ENCODE measurements at regions not wholly inside any gene's neighbourhood (a gene's known extent, or its start where the extent isn't known, plus 50 kb on each side); places are given as distances from the start of the nearest gene placed in this dataset.

DNA sequence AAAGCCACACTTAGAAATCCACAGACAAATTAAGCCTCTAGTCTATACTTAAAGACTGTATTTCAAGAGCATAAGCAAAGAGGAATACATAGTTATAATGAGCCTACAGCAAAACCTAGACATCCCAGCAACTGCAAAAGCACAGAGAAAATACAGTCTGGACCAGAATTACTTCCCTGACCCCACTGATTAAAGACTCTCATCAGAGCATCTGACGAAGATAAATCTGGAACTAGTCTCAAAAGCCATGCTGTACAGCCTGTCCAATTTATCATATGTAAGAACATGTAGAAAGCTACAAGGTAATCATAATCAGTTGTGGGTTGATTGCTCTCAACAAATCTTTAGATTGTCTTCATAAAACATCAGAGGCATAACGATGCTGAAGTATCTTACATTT, 285.1 kb upstream of the CAND1 start:
- POLR2A ChIA-PET: no interaction called here

DNA sequence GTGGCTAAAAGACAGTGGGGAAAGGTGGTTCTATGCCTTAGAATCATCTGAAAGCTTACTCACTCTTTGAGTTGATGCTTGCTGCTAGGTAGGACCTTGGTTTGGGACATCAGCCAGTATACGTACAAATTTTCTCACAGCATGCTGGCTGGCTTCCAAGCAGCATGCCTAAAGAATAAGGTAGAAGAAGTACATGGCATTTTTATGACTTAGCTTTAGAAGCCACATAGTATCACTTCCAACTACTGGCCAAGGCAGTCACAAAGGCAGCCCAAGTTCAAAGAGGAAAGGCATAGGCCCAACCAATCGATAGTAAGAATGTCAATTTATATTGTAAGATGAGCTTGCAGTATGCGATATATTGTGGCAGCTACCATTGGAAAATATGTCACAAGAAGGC, 284.2 kb upstream of the CAND1 start:
- CTCF ChIA-PET: interaction anchor here (0.6 kb wide), 1 partner anchor 28 kb away, joined by 3 read pairs; no protein-coding TSS in a partner anchor
- H3K27ac ChIP-seq (ENCODE audit: extremely low read depth, low read depth, low read length): no peak overlapping the region
- H3K9me3 ChIP-seq (ENCODE audit: control insufficient read depth, insufficient read depth, low read depth, low read length): no peaks in the 10 kb centered on the region
- POLR2A ChIA-PET: interaction anchor here (1.0 to 1.1 kb wide), 2 partner anchors 284 to 816 kb away, joined by 3 to 4 read pairs; partner anchors contain the start of genes CAND1 and TMBIM4
- no peaks in the 10 kb centered on the region for H3K36me3 ChIP-seq (ENCODE audit: control insufficient read depth in 2 of 2, insufficient read depth in 1 of 2, low read length in 2 of 2)
- no peak overlapping the region for H3K4me3 ChIP-seq (ENCODE audit: low read depth, low read length)
- peaks cover 14% of the 10 kb centered on the region for H3K4me1 ChIP-seq (ENCODE audit: control insufficient read depth, insufficient read depth, low read length)
- TF ChIP-seq ZBTB17 (tag by site-specific recombination; IDR thresholded peaks at IDR 0.05) (peak; percentile 85), OSR2 (tag by site-specific recombination; IDR thresholded peaks at IDR 0.05) (peak; percentile 77), ZNF350 (tag by site-specific recombination; IDR thresholded peaks at IDR 0.05) (peak; percentile 71; the same call in 1 of the 2 replicates), ZNF843 (tag by site-specific recombination; IDR thresholded peaks at IDR 0.05) (peak; percentile 37; the same call in 1 of the 2 replicates), ZSCAN30 (tag by site-specific recombination; IDR thresholded peaks at IDR 0.05) (peak; percentile 13; the same call in 1 of the 2 replicates), ZNF600 (tag by site-specific recombination; IDR thresholded peaks at IDR 0.05) (peak; percentile 16; the same call in 1 of the 2 replicates), ZNF335 (tag by site-specific recombination; conservative IDR thresholded peaks at IDR 0.05) (peak; percentile 74), ZNF366 (tag by site-specific recombination; conservative IDR thresholded peaks at IDR 0.05) (peak; percentile 50; the same call in 1 of the 2 replicates), ZNF311 (tag by site-specific recombination; IDR thresholded peaks at IDR 0.05; ENCODE audit: borderline replicate concordance) (no peak)
- TF ChIP-seq, protein P1, sequence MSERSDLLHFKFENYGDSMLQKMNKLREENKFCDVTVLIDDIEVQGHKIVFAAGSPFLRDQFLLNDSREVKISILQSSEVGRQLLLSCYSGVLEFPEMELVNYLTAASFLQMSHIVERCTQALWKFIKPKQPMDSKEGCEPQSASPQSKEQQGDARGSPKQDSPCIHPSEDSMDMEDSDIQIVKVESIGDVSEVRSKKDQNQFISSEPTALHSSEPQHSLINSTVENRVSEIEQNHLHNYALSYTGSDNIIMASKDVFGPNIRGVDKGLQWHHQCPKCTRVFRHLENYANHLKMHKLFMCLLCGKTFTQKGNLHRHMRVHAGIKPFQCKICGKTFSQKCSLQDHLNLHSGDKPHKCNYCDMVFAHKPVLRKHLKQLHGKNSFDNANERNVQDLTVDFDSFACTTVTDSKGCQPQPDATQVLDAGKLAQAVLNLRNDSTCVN (tag by site-specific recombination; optimal IDR thresholded peaks at IDR 0.05): no peak
- TF ChIP-seq, protein P2, sequence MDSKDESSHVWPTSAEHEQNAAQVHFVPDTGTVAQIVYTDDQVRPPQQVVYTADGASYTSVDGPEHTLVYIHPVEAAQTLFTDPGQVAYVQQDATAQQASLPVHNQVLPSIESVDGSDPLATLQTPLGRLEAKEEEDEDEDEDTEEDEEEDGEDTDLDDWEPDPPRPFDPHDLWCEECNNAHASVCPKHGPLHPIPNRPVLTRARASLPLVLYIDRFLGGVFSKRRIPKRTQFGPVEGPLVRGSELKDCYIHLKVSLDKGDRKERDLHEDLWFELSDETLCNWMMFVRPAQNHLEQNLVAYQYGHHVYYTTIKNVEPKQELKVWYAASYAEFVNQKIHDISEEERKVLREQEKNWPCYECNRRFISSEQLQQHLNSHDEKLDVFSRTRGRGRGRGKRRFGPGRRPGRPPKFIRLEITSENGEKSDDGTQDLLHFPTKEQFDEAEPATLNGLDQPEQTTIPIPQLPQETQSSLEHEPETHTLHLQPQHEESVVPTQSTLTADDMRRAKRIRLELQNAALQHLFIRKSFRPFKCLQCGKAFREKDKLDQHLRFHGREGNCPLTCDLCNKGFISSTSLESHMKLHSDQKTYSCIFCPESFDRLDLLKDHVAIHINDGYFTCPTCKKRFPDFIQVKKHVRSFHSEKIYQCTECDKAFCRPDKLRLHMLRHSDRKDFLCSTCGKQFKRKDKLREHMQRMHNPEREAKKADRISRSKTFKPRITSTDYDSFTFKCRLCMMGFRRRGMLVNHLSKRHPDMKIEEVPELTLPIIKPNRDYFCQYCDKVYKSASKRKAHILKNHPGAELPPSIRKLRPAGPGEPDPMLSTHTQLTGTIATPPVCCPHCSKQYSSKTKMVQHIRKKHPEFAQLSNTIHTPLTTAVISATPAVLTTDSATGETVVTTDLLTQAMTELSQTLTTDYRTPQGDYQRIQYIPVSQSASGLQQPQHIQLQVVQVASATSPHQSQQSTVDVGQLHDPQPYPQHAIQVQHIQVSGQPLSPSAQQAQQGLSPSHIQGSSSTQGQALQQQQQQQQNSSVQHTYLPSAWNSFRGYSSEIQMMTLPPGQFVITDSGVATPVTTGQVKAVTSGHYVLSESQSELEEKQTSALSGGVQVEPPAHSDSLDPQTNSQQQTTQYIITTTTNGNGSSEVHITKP (tag by site-specific recombination; IDR thresholded peaks at IDR 0.05): peak; percentile 32; the same call in 1 of the 2 replicates
- TF ChIP-seq, protein P3, sequence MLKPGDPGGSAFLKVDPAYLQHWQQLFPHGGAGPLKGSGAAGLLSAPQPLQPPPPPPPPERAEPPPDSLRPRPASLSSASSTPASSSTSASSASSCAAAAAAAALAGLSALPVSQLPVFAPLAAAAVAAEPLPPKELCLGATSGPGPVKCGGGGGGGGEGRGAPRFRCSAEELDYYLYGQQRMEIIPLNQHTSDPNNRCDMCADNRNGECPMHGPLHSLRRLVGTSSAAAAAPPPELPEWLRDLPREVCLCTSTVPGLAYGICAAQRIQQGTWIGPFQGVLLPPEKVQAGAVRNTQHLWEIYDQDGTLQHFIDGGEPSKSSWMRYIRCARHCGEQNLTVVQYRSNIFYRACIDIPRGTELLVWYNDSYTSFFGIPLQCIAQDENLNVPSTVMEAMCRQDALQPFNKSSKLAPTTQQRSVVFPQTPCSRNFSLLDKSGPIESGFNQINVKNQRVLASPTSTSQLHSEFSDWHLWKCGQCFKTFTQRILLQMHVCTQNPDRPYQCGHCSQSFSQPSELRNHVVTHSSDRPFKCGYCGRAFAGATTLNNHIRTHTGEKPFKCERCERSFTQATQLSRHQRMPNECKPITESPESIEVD (tag by site-specific recombination; IDR thresholded peaks at IDR 0.05): peak; percentile 57
- TF ChIP-seq, protein P4, sequence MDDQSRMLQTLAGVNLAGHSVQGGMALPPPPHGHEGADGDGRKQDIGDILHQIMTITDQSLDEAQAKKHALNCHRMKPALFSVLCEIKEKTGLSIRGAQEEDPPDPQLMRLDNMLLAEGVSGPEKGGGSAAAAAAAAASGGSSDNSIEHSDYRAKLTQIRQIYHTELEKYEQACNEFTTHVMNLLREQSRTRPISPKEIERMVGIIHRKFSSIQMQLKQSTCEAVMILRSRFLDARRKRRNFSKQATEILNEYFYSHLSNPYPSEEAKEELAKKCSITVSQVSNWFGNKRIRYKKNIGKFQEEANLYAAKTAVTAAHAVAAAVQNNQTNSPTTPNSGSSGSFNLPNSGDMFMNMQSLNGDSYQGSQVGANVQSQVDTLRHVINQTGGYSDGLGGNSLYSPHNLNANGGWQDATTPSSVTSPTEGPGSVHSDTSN (CRISPR knock-in tag; IDR thresholded peaks at IDR 0.05): no peak
- TF ChIP-seq, protein P5, sequence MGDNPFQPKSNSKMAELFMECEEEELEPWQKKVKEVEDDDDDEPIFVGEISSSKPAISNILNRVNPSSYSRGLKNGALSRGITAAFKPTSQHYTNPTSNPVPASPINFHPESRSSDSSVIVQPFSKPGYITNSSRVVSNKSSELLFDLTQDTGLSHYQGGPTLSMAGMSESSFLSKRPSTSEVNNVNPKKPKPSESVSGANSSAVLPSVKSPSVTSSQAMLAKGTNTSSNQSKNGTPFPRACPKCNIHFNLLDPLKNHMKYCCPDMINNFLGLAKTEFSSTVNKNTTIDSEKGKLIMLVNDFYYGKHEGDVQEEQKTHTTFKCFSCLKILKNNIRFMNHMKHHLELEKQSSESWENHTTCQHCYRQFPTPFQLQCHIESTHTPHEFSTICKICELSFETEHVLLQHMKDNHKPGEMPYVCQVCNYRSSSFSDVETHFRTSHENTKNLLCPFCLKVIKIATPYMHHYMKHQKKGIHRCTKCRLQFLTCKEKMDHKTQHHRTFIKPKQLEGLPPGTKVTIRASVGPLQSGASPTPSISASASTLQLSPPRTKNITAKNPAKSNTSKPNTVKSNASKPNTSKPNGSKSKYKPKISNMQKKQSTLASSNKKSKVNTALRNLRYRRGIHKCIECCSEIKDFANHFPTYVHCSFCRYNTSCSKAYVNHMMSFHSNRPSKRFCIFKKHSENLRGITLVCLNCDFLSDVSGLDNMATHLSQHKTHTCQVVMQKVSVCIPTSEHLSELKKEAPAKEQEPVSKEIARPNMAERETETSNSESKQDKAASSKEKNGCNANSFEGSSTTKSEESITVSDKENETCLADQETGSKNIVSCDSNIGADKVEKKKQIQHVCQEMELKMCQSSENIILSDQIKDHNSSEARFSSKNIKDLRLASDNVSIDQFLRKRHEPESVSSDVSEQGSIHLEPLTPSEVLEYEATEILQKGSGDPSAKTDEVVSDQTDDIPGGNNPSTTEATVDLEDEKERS (tag by site-specific recombination; IDR thresholded peaks at IDR 0.05): no peak
- TF ChIP-seq, protein P6, sequence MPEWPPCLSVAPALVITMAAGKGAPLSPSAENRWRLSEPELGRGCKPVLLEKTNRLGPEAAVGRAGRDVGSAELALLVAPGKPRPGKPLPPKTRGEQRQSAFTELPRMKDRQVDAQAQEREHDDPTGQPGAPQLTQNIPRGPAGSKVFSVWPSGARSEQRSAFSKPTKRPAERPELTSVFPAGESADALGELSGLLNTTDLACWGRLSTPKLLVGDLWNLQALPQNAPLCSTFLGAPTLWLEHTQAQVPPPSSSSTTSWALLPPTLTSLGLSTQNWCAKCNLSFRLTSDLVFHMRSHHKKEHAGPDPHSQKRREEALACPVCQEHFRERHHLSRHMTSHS (tag by site-specific recombination; IDR thresholded peaks at IDR 0.05): no peak

More for the DNA sequence above, 285.1 kb upstream of the CAND1 start:
- Histone ChIP-seq H3K36me3 (ENCODE audit: control insufficient read depth in 2 of 2, insufficient read depth in 1 of 2, low read length in 2 of 2) (no peaks in the 10 kb centered on the region), H3K4me3 (ENCODE audit: low read depth, low read length) (no peak overlapping the region), H3K27ac (ENCODE audit: extremely low read depth, low read depth, low read length) (no peak overlapping the region), H3K9me3 (ENCODE audit: control insufficient read depth, insufficient read depth, low read depth, low read length) (no peaks in the 10 kb centered on the region), H3K4me1 (ENCODE audit: control insufficient read depth, insufficient read depth, low read length) (peaks cover 13% of the 10 kb centered on the region)
- CTCF ChIA-PET: no interaction called here
- no peak for TF ChIP-seq ZNF133 (tag by site-specific recombination; IDR thresholded peaks at IDR 0.05)
- TF ChIP-seq ZNF169 (tag by site-specific recombination; IDR thresholded peaks at IDR 0.05): no peak
- no peak for TF ChIP-seq ZNF596 (tag by site-specific recombination; IDR thresholded peaks at IDR 0.05)
- TF ChIP-seq ZNF423 (tag by site-specific recombination; IDR thresholded peaks at IDR 0.05): no peak
- no peak for TF ChIP-seq ZNF248 (tag by site-specific recombination; IDR thresholded peaks at IDR 0.05)
- no peak for TF ChIP-seq GFI1B (tag by site-specific recombination; IDR thresholded peaks at IDR 0.05)
- TF ChIP-seq KLF16 (tag by site-specific recombination; IDR thresholded peaks at IDR 0.05): no peak
- no peak for TF ChIP-seq ZNF19 (tag by site-specific recombination; IDR thresholded peaks at IDR 0.05; ENCODE audit: low read depth)
- no peak for TF ChIP-seq ZFHX2 (tag by site-specific recombination; conservative IDR thresholded peaks at IDR 0.05)
- TF ChIP-seq SETDB1 (IDR thresholded peaks at IDR 0.05; ENCODE audit: insufficient read length, low read length): no peak
- TF ChIP-seq, protein P7, sequence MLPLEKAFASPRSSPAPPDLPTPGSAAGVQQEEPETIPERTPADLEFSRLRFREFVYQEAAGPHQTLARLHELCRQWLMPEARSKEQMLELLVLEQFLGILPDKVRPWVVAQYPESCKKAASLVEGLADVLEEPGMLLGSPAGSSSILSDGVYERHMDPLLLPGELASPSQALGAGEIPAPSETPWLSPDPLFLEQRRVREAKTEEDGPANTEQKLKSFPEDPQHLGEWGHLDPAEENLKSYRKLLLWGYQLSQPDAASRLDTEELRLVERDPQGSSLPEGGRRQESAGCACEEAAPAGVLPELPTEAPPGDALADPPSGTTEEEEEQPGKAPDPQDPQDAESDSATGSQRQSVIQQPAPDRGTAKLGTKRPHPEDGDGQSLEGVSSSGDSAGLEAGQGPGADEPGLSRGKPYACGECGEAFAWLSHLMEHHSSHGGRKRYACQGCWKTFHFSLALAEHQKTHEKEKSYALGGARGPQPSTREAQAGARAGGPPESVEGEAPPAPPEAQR (tag by site-specific recombination; IDR thresholded peaks at IDR 0.05): no peak
- TF ChIP-seq ZNF830 (tag by site-specific recombination; IDR thresholded peaks at IDR 0.05; ENCODE audit: low read depth): no peak
- TF ChIP-seq ZNF416 (tag by site-specific recombination; IDR thresholded peaks at IDR 0.05): no peak
- TF ChIP-seq ZNF114 (tag by site-specific recombination; IDR thresholded peaks at IDR 0.05): no peak
- no peak for TF ChIP-seq GLI4 (tag by site-specific recombination; IDR thresholded peaks at IDR 0.05)
